ENCODE measurements at regions not wholly inside any gene's neighbourhood (a gene's known extent, or its start where the extent isn't known, plus 50 kb on each side); places are given as distances from the start of the nearest gene placed in this dataset.

GRCh38 chr1:95809391-95809790, 575.4 kb downstream of the RWDD3 start:
- Mint-ChIP-seq H3K27me3 (no peaks in the 10 kb centered on the region), H3K4me3 (no peak overlapping the region), H3K4me1 (no peaks in the 10 kb centered on the region), H3K27ac (no peak overlapping the region), H3K9me3 (peaks cover 0 to 7% of the 10 kb centered on the region in 2 donors)
- no peak for DNase-seq
- ATAC-seq = no peak

- H3K27me3 Mint-ChIP-seq = no peaks in the 10 kb centered on the region
- ATAC-seq (no peak), DNase-seq (no peak)
- no peaks in the 10 kb centered on the region for H3K4me1 Mint-ChIP-seq
- H3K27ac Mint-ChIP-seq = no peak overlapping the region
- peaks cover 0 to 5% of the 10 kb centered on the region in 2 donors for H3K9me3 Mint-ChIP-seq
- H3K4me3 Mint-ChIP-seq = no peak overlapping the region
Observed at GRCh38 chr1:95815511-95815910, 581.5 kb downstream of the RWDD3 start.

- Mint-ChIP-seq H3K9me3 (peaks cover 4 to 31% of the 10 kb centered on the region in 2 donors), H3K27me3 (no peaks in the 10 kb centered on the region), H3K4me1 (no peaks in the 10 kb centered on the region), H3K4me3 (no peak overlapping the region), H3K27ac (no peak overlapping the region)
- DNase-seq (no peak), ATAC-seq (no peak)
Observed at GRCh38 chr1:95829556-95829955, 595.5 kb downstream of the RWDD3 start.

GRCh38 chr1:95832370-95832769, 598.4 kb downstream of the RWDD3 start:
- ATAC-seq (no peak), DNase-seq (no peak)
- no peaks in the 10 kb centered on the region for H3K27me3 Mint-ChIP-seq
- H3K27ac Mint-ChIP-seq = no peak overlapping the region
- H3K4me1 Mint-ChIP-seq = no peaks in the 10 kb centered on the region
- H3K4me3 Mint-ChIP-seq = no peak overlapping the region
- H3K9me3 Mint-ChIP-seq = peaks cover 29 to 46% of the 10 kb centered on the region in 2 donors

- Mint-ChIP-seq H3K4me1 (no peaks in the 10 kb centered on the region), H3K27ac (no peak overlapping the region), H3K27me3 (no peaks in the 10 kb centered on the region), H3K4me3 (no peak overlapping the region), H3K9me3 (peaks cover 8 to 11% of the 10 kb centered on the region in 2 donors)
- ATAC-seq (no peak), DNase-seq (no peak)
Observed at GRCh38 chr1:95849439-95849838, 615.4 kb downstream of the RWDD3 start.

GRCh38 chr1:95850165-95850649, 616.2 kb downstream of the RWDD3 start:
- DNase-seq (no peak), ATAC-seq (no peak)
- H3K27me3 Mint-ChIP-seq = no peaks in the 10 kb centered on the region
- no peaks in the 10 kb centered on the region for H3K4me1 Mint-ChIP-seq
- peaks cover 8% of the 10 kb centered on the region in 2 donors for H3K9me3 Mint-ChIP-seq
- H3K4me3 Mint-ChIP-seq = no peak overlapping the region
- no peak overlapping the region for H3K27ac Mint-ChIP-seq

- H3K4me3 Mint-ChIP-seq = no peak overlapping the region
- H3K27me3 Mint-ChIP-seq = no peaks in the 10 kb centered on the region
- DNase-seq = no peak
- peaks cover 8% of the 10 kb centered on the region in 2 donors for H3K9me3 Mint-ChIP-seq
- H3K27ac Mint-ChIP-seq = no peak overlapping the region
- no peak for ATAC-seq
- H3K4me1 Mint-ChIP-seq = no peaks in the 10 kb centered on the region
Observed at GRCh38 chr1:95850763-95851162, 616.8 kb downstream of the RWDD3 start.

- Mint-ChIP-seq H3K27ac (no peak overlapping the region), H3K4me1 (no peaks in the 10 kb centered on the region), H3K9me3 (peaks cover 8% of the 10 kb centered on the region in 2 donors), H3K4me3 (no peak overlapping the region), H3K27me3 (no peaks in the 10 kb centered on the region)
- DNase-seq = no peak
- peak; percentile 33 for ATAC-seq
Observed at GRCh38 chr1:95852483-95853070, 618.6 kb downstream of the RWDD3 start.

- no peak overlapping the region for H3K4me3 Mint-ChIP-seq
- H3K27ac Mint-ChIP-seq = no peak overlapping the region
- H3K27me3 Mint-ChIP-seq = no peaks in the 10 kb centered on the region
- H3K4me1 Mint-ChIP-seq = no peaks in the 10 kb centered on the region
- H3K9me3 Mint-ChIP-seq = no peaks in the 10 kb centered on the region
- ATAC-seq (peak; percentile 33), DNase-seq (no peak)
Observed at GRCh38 chr1:95854457-95854856, 620.4 kb downstream of the RWDD3 start.

- Mint-ChIP-seq H3K4me3 (no peak overlapping the region), H3K27me3 (no peaks in the 10 kb centered on the region), H3K27ac (no peak overlapping the region), H3K4me1 (no peaks in the 10 kb centered on the region), H3K9me3 (peaks cover 8 to 12% of the 10 kb centered on the region in 2 donors)
- ATAC-seq = no peak
- no peak for DNase-seq
Observed at GRCh38 chr1:95863086-95863485, 629.1 kb downstream of the RWDD3 start.

GRCh38 chr1:95865769-95866168, 631.8 kb downstream of the RWDD3 start:
- Mint-ChIP-seq H3K4me1 (no peaks in the 10 kb centered on the region), H3K9me3 (peaks cover 8% of the 10 kb centered on the region in 2 donors), H3K4me3 (no peak overlapping the region), H3K27me3 (no peaks in the 10 kb centered on the region), H3K27ac (no peak overlapping the region)
- DNase-seq (no peak), ATAC-seq (no peak)

- Mint-ChIP-seq H3K27ac (no peak overlapping the region), H3K4me1 (no peaks in the 10 kb centered on the region), H3K9me3 (peaks cover 6 to 22% of the 10 kb centered on the region in 2 donors), H3K4me3 (no peak overlapping the region), H3K27me3 (no peaks in the 10 kb centered on the region)
- DNase-seq (no peak), ATAC-seq (no peak)
Observed at GRCh38 chr1:95876276-95876675, 642.3 kb downstream of the RWDD3 start.

- ATAC-seq (no peak), DNase-seq (no peak)
- H3K4me3 Mint-ChIP-seq = no peak overlapping the region
- no peak overlapping the region for H3K27ac Mint-ChIP-seq
- no peaks in the 10 kb centered on the region for H3K27me3 Mint-ChIP-seq
- H3K4me1 Mint-ChIP-seq = no peaks in the 10 kb centered on the region
- H3K9me3 Mint-ChIP-seq = peaks cover 6 to 28% of the 10 kb centered on the region in 2 donors
Observed at GRCh38 chr1:95879498-95880050, 645.6 kb downstream of the RWDD3 start.

- no peak overlapping the region for H3K27ac Mint-ChIP-seq
- DNase-seq = no peak
- no peak overlapping the region for H3K4me3 Mint-ChIP-seq
- no peaks in the 10 kb centered on the region for H3K4me1 Mint-ChIP-seq
- H3K9me3 Mint-ChIP-seq = peaks cover 0 to 5% of the 10 kb centered on the region in 2 donors
- no peaks in the 10 kb centered on the region for H3K27me3 Mint-ChIP-seq
- no peak for ATAC-seq
Observed at GRCh38 chr1:95888941-95889390, 655.0 kb downstream of the RWDD3 start.

GRCh38 chr1:95889400-95889799, 655.4 kb downstream of the RWDD3 start:
- H3K4me1 Mint-ChIP-seq = no peaks in the 10 kb centered on the region
- no peak for ATAC-seq
- no peak overlapping the region for H3K4me3 Mint-ChIP-seq
- H3K27me3 Mint-ChIP-seq = no peaks in the 10 kb centered on the region
- peak overlapping the region in 1 of 2 donors; percentile 34 for H3K27ac Mint-ChIP-seq
- H3K9me3 Mint-ChIP-seq = peaks cover 0 to 5% of the 10 kb centered on the region in 2 donors
- DNase-seq = no peak

- DNase-seq = no peak
- Mint-ChIP-seq H3K9me3 (peaks cover 11 to 18% of the 10 kb centered on the region in 2 donors), H3K27me3 (no peaks in the 10 kb centered on the region), H3K27ac (no peak overlapping the region), H3K4me1 (no peaks in the 10 kb centered on the region), H3K4me3 (no peak overlapping the region)
- ATAC-seq = no peak
Observed at GRCh38 chr1:95893921-95894320, 659.9 kb downstream of the RWDD3 start.

- ATAC-seq = no peak
Observed at GRCh38 chr1:95903060-95903459, 669.0 kb downstream of the RWDD3 start.

More at GRCh38 chr1:95903060-95903459, 669.0 kb downstream of the RWDD3 start:
- Mint-ChIP-seq H3K9me3 (peaks cover 7 to 16% of the 10 kb centered on the region in 2 donors), H3K4me3 (no peak overlapping the region), H3K27ac (no peak overlapping the region), H3K4me1 (no peaks in the 10 kb centered on the region), H3K27me3 (no peaks in the 10 kb centered on the region)
- no peak for DNase-seq

Data from stimulated activated naive CD8-positive, alpha-beta T cell treated with anti-CD3 and anti-CD28 coated beads, Interleukin-15, amount 100 ng/mL, for 72 hours (primary cell).